ENCODE measurements at regions not wholly inside any gene's neighbourhood (a gene's known extent, or its start where the extent isn't known, plus 50 kb on each side); places are given as distances from the start of the nearest gene placed in this dataset.

GRCh38 chr12:100688451-100688864, 106.1 kb upstream of the ANO4 start:
- H3K4me1 ChIP-seq (ENCODE audit: insufficient read depth, low read length): no peaks in the 10 kb centered on the region
- no peak overlapping the region for H3K27ac ChIP-seq (ENCODE audit: low read length)
- ATAC-seq (ENCODE audit: insufficient read depth, low read depth) (no peak), DNase-seq (no peak)
- no peaks in the 10 kb centered on the region for H4K20me1 ChIP-seq (ENCODE audit: insufficient read depth, low read length)
- no peak overlapping the region for H3K4me2 ChIP-seq (ENCODE audit: insufficient read depth, low read length)
- H3K9ac ChIP-seq (ENCODE audit: low read depth, low read length): no peak overlapping the region
- no peak for TF ChIP-seq EZH2 (IDR thresholded peaks at IDR 0.05; ENCODE audit: borderline replicate concordance, low read depth, low read length, severe bottlenecking)
- TF ChIP-seq CTCF (IDR thresholded peaks at IDR 0.05; ENCODE audit: borderline replicate concordance, extremely low read depth, low read length, poor library complexity, severe bottlenecking): no peak
- H3K36me3 ChIP-seq (ENCODE audit: insufficient read depth, low read length): no peaks in the 10 kb centered on the region
- H3K27me3 ChIP-seq (ENCODE audit: insufficient read depth, low read length, poor library complexity): no peaks in the 10 kb centered on the region
- H3K79me2 ChIP-seq (ENCODE audit: insufficient read depth, low read length): no peaks in the 10 kb centered on the region
- no peak overlapping the region for H3K4me3 ChIP-seq (ENCODE audit: low read depth in 1 of 2, low read length in 2 of 2)
- H2AFZ ChIP-seq (ENCODE audit: low read depth, low read length): no peak overlapping the region
- H3K9me3 ChIP-seq (ENCODE audit: insufficient read depth, low read length, severe bottlenecking): peaks cover 13% of the 10 kb centered on the region

- Histone ChIP-seq H3K27ac (ENCODE audit: low read length) (no peak overlapping the region), H3K4me2 (ENCODE audit: insufficient read depth, low read length) (no peak overlapping the region), H3K4me3 (ENCODE audit: low read depth in 1 of 2, low read length in 2 of 2) (no peak overlapping the region), H3K36me3 (ENCODE audit: insufficient read depth, low read length) (no peaks in the 10 kb centered on the region), H4K20me1 (ENCODE audit: insufficient read depth, low read length) (no peaks in the 10 kb centered on the region), H3K79me2 (ENCODE audit: insufficient read depth, low read length) (no peaks in the 10 kb centered on the region), H3K9me3 (ENCODE audit: insufficient read depth, low read length, severe bottlenecking) (no peaks in the 10 kb centered on the region), H2AFZ (ENCODE audit: low read depth, low read length) (no peak overlapping the region), H3K4me1 (ENCODE audit: insufficient read depth, low read length) (no peaks in the 10 kb centered on the region), H3K9ac (ENCODE audit: low read depth, low read length) (no peak overlapping the region), H3K27me3 (ENCODE audit: insufficient read depth, low read length, poor library complexity) (no peaks in the 10 kb centered on the region)
- ATAC-seq (ENCODE audit: insufficient read depth, low read depth) (no peak), DNase-seq (no peak)
- no peak for TF ChIP-seq CTCF (IDR thresholded peaks at IDR 0.05; ENCODE audit: borderline replicate concordance, extremely low read depth, low read length, poor library complexity, severe bottlenecking)
These were observed 102.1 kb upstream of the ANO4 start for GRCh38 chr12:100692502-100692901.

- H4K20me1 ChIP-seq (ENCODE audit: insufficient read depth, low read length): no peaks in the 10 kb centered on the region
- no peak overlapping the region for H3K4me3 ChIP-seq (ENCODE audit: low read depth in 1 of 2, low read length in 2 of 2)
- no peaks in the 10 kb centered on the region for H3K4me1 ChIP-seq (ENCODE audit: insufficient read depth, low read length)
- no peaks in the 10 kb centered on the region for H3K27me3 ChIP-seq (ENCODE audit: insufficient read depth, low read length, poor library complexity)
- no peak for DNase-seq
- no peak for ATAC-seq (ENCODE audit: insufficient read depth, low read depth)
- no peak for TF ChIP-seq CTCF (IDR thresholded peaks at IDR 0.05; ENCODE audit: borderline replicate concordance, extremely low read depth, low read length, poor library complexity, severe bottlenecking)
- TF ChIP-seq EZH2 (IDR thresholded peaks at IDR 0.05; ENCODE audit: borderline replicate concordance, low read depth, low read length, severe bottlenecking): no peak
- H3K4me2 ChIP-seq (ENCODE audit: insufficient read depth, low read length): no peak overlapping the region
- no peak overlapping the region for H3K9ac ChIP-seq (ENCODE audit: low read depth, low read length)
- no peaks in the 10 kb centered on the region for H3K9me3 ChIP-seq (ENCODE audit: insufficient read depth, low read length, severe bottlenecking)
- H3K27ac ChIP-seq (ENCODE audit: low read length): no peak overlapping the region
- no peaks in the 10 kb centered on the region for H3K79me2 ChIP-seq (ENCODE audit: insufficient read depth, low read length)
- no peaks in the 10 kb centered on the region for H3K36me3 ChIP-seq (ENCODE audit: insufficient read depth, low read length)
- H2AFZ ChIP-seq (ENCODE audit: low read depth, low read length): no peak overlapping the region
These were observed 96.1 kb upstream of the ANO4 start for GRCh38 chr12:100698518-100698917.

GRCh38 chr12:100699209-100699608, 95.4 kb upstream of the ANO4 start:
- Histone ChIP-seq H3K4me1 (ENCODE audit: insufficient read depth, low read length) (no peaks in the 10 kb centered on the region), H3K27ac (ENCODE audit: low read length) (no peak overlapping the region), H2AFZ (ENCODE audit: low read depth, low read length) (no peak overlapping the region), H3K9me3 (ENCODE audit: insufficient read depth, low read length, severe bottlenecking) (no peaks in the 10 kb centered on the region), H3K9ac (ENCODE audit: low read depth, low read length) (no peak overlapping the region), H4K20me1 (ENCODE audit: insufficient read depth, low read length) (no peaks in the 10 kb centered on the region), H3K4me3 (ENCODE audit: low read depth in 1 of 2, low read length in 2 of 2) (no peak overlapping the region), H3K79me2 (ENCODE audit: insufficient read depth, low read length) (no peaks in the 10 kb centered on the region), H3K27me3 (ENCODE audit: insufficient read depth, low read length, poor library complexity) (no peaks in the 10 kb centered on the region), H3K36me3 (ENCODE audit: insufficient read depth, low read length) (no peaks in the 10 kb centered on the region), H3K4me2 (ENCODE audit: insufficient read depth, low read length) (no peak overlapping the region)
- TF ChIP-seq EZH2 (IDR thresholded peaks at IDR 0.05; ENCODE audit: borderline replicate concordance, low read depth, low read length, severe bottlenecking): no peak
- ATAC-seq (ENCODE audit: insufficient read depth, low read depth) (no peak), DNase-seq (no peak)
